ENCODE measurements at regions not wholly inside any gene's neighbourhood (a gene's known extent, or its start where the extent isn't known, plus 50 kb on each side); places are given as distances from the start of the nearest gene placed in this dataset.

- TF ChIP-seq TCF7L2 (IDR thresholded peaks at IDR 0.05; ENCODE audit: low read depth, low read length) = no peak
- TF ChIP-seq CTCF (IDR thresholded peaks at IDR 0.05) = no peak
- TF ChIP-seq REST (IDR thresholded peaks at IDR 0.05; ENCODE audit: insufficient read depth in 1 of 2, low read depth in 2 of 2, low read length in 1 of 2) = no peak
Observed at GRCh38 chr19:29413435-29413834, 112.4 kb upstream of the VSTM2B start.
